Mammary epithelial cell (primary cell): ENCODE measurements at regions not wholly inside any gene's neighbourhood (a gene's known extent, or its start where the extent isn't known, plus 50 kb on each side); places are given as distances from the start of the nearest gene placed in this dataset.

Source experiments
- CTCF ChIP-seq, 2 donors: IDR thresholded peaks in 1 of 2; conservative IDR thresholded peaks in 1 of 2; 2 replicates each; pipeline ENCODE4 v1.5.1; 2011 to 2012; ENCODE audit warnings: inconsistent platforms in 2 of 2, low read length in 2 of 2, mild to moderate bottlenecking in 2 of 2, control low read depth in 1 of 2, low read depth in 1 of 2; ENCODE audit not compliant: insufficient read depth in 1 of 2; ENCODE audit errors: extremely low read depth in 1 of 2
- EZH2 ChIP-seq: IDR thresholded peaks from 2 replicates; pipeline ENCODE4 v1.6.1; 2012; ENCODE audit warnings: low read length, inconsistent platforms, borderline replicate concordance

DNA sequence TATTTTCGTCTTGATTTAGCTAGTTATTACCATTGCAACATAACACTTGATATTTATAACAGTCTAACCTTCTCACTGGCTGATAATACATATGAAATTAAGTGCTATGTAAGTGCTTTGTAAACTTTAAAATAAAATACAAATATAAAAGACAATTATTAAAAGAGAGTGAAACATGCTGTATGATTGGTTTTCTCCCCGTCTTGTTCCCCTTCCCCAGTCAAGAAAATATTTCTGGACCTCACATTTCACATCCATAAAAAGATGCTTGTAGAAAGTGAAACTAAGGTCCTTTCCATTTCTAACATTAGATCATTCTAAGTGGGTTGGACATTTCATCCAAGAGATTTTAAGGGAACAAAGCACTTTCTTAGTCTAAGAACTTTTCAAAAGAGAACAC lies 310.2 kb upstream of the LRATD1 start:
- no peak for TF ChIP-seq EZH2
- TF ChIP-seq CTCF (conservative IDR thresholded peaks at IDR 0.05 in 1 of 2, IDR thresholded peaks at IDR 0.05 in 1 of 2; ENCODE audit: extremely low read depth in 1 of 2, insufficient read depth in 1 of 2, low read depth in 1 of 2, low read length in 2 of 2) = no peak
